Umbilical cord (tissue), 1 donor: ENCODE measurements at regions not wholly inside any gene's neighbourhood (a gene's known extent, or its start where the extent isn't known, plus 50 kb on each side); places are given as distances from the start of the nearest gene placed in this dataset.
"Not testable (repeated sequence)": the region's sequence is repeated elsewhere in the genome, so short reads cannot be mapped to it uniquely, and the experiment has no call there.

ENCODE experiments used
- DNase-seq: peaks from one replicate; pipeline ENCODE4 v3.0.0-alpha.2; 2015; ENCODE audit warnings: low spot score

DNA sequence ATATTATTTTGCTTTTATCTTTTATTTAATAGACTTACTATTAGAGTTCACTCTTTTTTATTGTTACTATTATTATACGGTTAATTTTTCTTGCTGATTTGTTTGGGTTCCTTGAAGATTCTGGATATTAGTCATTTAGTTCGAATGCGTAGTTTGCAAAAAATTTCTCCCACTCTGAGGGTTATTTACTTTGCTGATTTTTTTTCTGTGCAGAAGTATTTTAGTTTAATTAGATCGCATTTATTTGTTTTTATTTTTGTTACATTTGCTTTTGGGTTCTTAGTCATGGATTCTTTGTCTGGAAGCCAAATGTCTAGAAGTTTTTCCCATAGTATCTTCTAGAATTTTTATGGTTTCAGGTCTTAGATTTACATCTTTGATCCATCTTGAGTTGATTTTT, 585.2 kb downstream of the CPS1 start:
- DNase-seq: no peak

DNA sequence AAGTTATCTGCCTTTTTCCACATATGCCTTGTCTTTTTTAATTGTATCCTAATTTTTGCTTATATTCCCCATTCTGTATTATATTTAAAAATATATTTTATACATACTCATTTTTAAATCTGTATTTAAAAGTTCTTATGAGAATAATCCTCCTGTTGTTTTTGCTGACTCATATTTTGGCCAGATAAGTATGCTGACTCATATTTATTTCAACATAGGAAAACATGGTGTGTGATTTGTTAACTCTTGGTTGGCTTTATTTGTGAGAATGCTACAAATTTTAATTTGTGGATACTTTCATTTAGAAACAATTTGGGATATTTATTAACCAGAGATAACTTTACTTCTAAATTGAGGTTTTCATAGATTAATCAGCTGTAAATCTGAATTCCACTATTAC, 587.7 kb downstream of the CPS1 start:
- DNase-seq: no peak

DNA sequence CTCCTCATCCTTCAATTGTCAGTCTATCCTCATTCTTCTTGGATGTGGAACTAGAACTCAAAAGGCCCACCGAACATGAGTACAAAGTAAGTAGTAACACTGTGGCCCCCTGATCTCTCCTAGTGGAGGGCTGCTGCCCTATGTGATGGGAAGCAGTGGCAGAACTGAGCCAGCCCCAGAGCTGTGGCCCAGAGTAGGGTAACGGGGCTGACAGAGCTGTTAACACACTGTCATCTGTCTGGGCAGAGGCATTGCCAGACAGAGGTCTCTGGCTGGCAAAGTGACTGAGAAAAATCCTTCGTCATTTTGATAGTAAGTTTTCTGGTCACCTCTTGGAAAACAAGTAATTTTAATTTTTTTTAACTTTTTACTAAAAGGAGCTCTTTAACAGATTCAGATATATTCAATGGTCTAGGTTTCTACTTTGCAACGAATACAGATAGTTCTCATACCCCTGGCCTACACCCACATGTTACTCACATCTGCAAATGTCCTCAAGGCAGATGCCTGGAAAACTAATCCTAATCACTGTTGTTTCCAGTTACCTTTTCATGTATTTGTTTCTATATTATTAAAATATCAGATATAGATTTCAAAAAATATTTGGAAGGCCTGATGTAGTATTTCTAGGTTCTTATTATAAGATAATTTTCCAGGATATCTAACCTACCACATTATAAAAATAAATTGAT, 588.7 kb downstream of the CPS1 start:
- no peak for DNase-seq

DNA sequence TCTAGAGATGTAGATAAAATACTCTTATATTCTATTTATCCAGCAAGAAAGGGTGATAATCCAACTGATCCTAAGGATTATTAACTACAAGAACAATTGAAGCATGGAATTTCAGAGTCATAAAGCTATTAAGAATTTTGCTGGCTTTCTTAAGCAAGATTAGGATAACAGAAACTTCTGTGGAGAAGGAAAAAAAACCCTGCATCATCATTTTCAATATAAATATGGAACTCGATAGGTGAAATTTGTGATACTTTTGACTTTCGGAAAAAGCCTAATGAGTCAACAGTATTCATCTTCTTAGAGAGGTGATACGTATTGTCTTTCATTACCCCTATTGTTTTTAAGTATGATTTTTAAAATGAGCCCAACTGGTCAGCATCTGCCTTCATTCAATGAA, 593.3 kb downstream of the CPS1 start:
- no peak for DNase-seq

DNA sequence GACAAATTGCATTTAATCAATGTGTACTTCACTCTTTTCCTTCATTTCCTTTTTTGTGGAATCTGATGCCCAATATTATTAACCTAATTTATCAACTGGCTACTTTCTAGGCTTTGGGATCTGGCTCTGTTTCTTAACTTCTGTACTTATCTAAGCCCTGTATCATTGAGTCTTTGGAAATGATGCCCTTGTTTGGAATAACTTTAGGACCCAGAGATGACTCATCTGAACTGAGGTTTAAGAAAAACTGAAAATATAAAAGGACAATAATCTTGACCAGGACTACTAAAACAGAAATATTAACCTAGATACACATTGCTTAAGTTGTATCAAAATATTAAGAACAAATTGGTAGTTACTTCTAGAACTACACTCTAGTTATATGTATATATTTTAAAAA, 600.8 kb downstream of the CPS1 start:
- DNase-seq: peak; percentile 5

DNA sequence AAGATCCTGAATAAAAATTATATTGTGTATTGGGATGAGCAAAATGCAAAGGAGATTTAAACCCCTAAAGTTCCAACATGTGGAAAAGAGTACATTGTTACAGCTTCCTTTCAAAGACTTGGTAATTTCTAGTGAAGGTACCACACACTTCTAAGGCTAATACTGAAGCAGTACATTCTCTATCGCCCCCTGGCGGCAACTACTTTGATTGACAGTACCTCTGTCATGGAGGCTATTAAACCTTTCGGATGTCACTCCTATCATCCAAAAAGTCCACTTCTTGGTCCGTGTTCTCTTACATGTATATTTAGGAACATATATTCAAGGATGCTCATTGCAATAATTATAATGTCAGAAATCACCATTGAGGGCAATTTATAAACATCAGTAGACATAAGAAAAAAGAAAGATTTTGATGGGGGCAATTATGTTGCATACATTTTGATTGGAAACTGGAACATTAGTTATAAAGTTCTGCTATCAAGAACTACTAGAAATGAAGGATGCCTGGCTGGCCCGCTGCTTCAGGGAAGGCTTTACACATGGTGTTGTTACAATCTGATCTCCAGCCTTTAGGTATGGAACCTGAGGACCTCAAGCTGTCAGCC, 601.6 kb downstream of the CPS1 start:
- peak; percentile 47 for DNase-seq

DNA sequence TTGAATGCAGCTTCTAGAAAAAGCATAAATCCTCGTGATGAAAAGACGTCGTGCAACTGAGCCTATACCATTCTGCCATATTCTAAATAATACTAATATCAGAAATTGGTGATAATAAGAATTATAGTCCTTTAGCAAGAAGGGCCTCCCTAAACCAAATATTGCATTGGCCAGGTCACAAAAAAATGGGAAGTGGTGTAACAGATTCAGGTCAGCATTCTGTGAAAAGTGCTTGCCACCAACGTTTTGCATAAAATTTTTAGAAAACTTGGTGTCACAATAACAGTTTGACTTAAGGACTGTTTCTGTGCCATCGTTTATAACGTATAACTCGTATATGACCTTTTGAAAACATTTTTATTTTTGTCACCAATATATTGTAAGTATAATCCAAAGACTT, 603.6 kb downstream of the CPS1 start:
- DNase-seq: no peak

DNA sequence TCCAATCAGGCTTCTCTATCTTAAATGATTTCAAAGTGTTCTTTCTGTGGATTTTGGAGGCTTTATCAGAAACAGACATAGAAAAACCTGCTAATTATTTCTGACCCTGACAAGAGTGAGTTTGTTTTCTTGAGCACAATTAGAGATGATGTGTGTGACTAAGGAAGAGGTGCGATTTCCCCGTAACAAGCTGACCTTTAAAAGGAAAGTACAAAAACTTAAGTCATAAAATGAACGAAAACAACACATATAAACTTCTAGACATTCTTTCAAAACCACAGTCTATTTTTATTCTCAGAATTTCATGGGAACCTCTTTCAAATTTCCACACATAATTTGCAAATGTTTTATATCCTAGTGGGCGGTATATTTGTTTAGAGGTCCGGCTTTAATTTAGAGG, 604.8 kb downstream of the CPS1 start:
- DNase-seq: peak; percentile 7

DNA sequence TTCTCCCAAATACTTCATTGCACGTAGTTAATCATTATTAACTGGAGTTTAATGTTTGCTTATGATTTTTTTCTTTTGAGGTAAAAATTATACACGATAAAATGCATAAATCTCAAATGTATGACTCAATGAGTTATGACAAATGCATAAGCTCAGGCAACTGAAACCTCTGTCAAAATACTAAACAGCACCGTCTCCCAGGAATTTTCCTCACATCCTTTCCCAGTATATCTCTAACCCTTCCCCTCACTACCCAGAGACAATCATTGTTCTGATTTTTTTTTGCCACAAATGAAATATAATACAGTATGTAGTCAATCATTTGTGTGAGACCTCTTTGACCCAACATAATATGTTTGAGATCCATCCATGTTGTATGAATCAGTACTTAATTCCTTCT, 606.5 kb downstream of the CPS1 start:
- no peak for DNase-seq

DNA sequence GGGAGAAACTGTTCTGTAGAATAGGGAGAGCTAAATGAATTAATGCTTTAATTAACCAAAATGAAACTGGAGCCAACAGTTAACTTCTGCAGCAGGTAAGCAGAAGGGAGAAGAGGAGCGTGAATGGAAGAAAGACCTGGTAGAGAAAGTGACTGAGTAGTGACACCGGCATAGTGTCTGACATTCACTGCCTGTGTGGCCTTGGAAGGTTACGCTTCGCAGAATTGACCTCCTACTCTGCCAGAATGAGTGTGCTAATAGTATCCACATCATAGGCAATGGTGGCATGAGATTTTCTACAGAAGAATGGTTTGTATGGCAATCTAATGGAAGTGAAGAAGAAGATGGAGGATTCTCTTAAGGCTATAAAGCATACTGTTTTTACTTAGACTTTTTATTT, 614.4 kb downstream of the CPS1 start:
- no peak for DNase-seq

DNA sequence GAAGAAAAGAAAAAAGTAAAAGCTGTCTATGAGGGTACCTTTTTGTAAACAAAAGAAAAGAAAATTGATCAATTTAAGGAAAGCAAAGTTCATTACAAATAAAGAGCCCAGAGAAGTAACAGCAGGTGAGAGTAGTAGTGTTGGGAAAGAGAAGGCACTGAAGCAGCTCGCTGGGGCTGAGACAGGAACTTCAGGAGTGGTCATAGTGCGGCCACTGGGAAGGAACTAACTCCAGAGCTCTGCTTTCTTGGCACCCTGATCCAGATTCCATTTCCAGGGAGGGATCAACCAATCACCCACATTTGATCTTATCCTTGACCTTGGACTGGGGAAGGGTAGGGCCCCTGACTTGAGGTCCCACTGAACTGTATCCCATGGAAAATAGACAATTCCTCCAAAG, 617.6 kb downstream of the CPS1 start:
- DNase-seq: no peak

DNA sequence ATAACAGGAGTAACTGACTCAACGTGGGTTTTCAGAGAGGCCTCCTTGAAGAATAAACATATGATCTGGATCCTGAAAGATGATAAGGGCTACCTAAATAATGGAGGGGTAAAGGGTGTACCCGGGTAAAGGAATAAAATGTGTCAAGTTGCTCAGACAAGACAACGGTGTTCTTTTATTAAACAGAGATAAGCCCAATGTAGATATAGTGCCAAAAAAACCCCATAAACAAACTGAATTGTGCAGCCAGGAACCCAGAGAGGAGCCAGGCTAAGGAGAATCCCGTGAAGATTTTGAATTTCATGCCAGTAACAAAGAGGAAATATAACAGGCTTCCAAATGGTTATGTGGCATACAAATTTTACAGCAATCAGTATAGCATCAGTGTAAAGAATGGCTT, 618.2 kb downstream of the CPS1 start:
- no peak for DNase-seq

DNA sequence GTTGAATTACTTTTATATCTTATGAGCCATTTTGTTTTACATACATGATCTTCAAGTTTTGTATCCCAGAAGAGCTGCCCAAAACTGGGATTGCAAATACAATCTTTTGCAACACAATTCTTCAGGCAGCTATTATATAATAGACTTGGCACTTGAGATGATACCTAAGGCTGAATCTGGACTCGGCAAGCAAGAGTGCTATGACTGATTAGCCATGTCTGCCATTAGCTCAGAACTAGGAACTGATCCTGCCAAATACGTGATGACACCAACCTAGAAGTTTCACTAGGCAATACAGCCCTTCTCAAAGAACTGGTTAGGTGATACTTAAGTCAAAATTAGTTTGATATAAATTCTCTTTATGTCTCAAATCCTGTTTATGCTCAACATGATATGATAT, 619.6 kb downstream of the CPS1 start:
- DNase-seq: no peak

DNA sequence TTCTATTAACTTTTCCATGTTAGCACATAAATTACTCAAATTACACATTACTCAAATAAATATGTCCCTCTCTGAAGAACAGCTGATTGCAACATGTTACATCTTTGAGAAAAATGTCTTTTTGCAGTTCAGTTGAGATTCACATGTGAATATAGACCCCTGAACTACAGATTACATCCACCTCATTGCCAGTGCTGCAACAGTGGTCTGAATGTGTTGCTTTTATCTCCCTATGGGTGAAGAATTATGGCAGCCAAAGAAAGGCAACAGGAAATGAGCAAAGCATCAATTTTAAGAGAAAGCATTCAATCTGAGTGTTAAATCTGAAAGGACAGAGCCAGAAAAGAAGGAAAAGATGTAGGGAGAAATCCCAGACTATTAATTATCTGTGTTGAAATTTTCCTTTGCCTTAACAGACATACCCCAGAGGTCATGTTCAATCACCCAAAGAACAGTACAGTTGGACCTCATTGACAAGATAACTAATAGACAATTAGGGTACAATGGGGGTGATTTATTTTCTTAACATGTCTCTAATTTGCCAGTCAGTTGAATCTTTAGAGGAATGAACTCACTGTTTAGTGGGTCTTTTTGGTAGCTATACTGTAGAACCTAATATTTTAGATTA, 620.2 kb downstream of the CPS1 start:
- DNase-seq: no peak

DNA sequence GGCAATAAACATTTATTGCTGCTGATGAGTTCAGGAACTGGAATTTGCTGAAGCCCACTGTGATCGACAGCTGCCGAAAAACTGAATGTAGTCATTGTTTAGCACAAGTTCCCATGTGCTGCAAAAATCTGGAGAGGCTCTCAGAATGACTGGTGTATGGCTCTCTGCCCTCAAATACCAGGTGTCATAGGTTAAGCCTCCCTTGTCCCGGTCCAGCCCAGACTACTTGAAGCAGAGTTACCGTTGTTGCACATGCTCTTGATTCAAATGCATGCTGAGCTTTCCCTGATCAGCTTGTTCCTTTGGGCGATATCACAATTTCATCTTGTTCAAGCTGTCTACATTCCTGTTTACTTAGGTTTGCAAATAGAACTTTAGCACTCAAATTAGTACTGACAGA, 625.2 kb downstream of the CPS1 start:
- no peak for DNase-seq

DNA sequence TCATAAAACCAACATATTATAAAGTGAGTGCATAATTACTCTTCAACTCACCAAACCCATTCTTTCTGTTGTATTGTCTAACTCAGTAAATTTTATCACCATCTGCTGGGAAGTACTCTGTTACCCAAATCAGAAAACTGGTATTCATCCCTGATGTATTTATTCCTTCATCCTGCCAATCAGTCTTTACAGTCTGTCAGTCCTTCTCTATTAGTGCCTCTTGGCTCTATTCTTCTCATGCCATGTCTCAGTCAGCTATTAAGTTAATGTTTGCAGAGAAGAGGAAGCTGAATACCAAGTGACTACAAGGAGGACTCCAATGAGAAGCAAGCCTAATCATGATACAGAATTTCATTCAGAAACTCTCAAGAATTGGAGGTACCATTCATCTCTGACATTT, 631.2 kb downstream of the CPS1 start:
- DNase-seq: no peak

DNA sequence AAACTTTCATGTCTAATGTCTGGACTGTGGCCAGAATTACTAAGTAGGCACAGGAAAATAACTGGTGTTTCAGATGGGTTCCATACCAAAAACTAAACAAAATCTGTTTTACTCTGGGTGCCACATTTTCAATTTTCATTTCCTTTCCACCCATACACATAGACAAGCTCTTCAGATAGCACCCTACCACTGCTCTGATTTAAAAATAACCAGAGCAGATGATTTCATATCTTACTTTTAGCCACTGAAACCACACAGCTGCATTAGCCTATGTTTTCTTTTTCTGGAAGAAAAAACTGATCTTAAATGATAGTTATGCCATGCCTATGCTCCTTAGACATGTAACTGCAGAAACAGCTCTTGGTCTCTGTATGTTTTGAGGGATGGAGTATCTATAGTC, 647.6 kb downstream of the CPS1 start:
- no peak for DNase-seq

DNA sequence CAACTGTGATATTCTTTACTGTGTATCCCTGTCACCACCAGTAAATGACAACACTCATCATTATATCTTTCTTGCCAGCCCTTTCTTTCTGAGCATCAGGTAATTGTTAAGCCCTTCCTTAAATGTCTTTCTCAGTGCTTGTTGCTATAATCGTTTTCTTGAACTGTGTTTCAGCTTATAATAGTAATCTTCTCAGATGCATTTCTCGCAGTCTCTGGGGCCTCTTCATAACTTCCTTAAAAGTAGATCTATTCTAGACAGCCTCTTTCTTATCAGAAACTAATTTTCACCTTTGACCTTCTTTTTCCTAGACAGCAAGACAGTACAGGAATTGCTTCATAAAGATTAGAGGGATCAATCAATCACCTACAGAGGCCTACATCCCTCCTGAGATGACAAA, 648.1 kb downstream of the CPS1 start:
- no peak for DNase-seq

DNA sequence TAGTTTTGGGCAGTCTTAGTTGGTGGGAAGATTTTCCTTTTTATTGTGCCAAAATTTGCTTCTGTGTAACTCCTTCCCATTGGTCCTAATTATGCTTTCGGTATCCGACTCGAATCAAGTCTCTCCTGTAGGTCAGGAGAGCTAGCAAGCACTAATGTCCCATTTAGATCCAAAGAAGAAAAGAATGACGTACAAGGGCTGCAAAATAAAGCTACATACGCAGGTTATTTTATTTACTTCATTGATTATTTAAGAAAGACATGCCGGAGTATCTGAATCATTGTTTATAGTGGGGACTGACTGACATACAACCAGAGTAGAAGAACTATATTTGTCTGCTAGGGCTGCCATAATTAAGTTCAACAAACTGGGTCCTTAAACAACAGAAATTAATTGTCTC, 648.5 kb downstream of the CPS1 start:
- no peak for DNase-seq

DNA sequence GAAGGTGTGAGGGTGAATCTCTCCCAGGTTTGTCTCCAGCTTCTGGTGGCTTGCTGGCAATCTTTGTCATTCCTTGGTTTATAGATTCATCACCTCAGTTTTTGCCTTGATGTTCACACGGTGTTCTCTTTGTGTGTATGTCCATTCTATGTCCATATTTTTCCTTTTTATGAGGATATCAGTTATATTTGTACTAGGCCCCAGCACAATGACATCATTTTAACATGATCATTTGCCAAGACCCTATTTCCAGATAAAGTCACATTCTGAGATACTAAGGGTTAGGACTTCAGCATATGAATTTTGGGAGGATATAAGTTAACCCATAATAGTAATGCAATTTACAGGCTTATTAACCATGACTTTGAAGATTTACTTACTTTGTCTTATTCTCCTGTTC, 649.0 kb downstream of the CPS1 start:
- no peak for DNase-seq

DNA sequence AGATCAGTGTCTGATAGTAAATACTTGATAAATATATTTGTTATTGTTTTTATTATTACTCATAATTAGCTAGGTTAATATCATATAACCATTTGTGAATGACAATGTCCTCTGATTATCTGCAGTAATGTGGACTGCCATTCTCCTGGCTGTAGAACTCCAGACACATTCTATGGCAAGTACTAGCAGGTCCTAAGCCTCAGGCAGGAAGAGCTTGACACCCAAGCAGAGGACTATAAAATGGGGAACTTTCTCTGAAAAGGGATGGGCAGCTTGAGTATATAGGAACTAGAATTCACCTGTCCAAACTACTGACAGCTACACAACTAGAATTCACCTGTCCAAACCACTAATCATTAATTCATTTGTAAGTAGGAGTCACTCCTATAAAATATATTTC, 649.4 kb downstream of the CPS1 start:
- DNase-seq: no peak

DNA sequence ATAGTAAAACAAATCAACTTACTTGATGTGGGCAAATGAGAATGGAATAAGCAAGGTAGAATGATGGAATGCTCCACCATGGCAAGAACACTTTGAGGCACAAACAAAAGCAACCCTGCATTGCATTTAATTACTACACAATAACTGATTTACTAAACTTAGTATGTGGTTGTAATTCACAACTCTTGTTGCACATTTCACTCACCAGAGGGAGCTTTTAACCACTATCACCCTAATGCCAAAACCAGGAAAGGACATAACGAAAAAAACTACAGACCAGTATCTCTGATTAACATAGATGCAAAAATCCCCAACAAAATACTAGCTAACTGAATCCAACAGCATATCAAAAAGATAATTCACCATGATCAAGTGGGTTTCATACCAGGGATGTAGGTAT, 659.8 kb downstream of the CPS1 start:
- DNase-seq: no peak

DNA sequence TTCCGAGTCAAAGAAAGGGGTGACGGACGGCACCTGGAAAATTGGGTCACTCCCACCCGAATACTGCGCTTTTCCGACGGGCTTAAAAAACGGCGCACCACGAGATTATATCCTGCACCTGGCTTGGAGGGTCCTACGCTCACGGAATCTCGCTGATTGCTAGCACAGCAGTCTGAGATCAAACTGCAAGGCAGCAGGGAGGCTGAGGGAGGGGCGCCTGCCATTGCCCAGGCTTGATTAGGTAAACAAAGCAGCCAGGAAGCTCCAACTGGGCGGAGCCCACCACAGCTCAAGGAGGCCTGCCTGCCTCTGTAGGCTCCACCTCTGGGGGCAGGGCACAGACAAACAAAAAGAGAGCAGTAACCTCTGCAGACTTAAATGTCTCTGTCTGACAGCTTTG, 663.1 kb downstream of the CPS1 start:
- not testable (repeated sequence) for DNase-seq

DNA sequence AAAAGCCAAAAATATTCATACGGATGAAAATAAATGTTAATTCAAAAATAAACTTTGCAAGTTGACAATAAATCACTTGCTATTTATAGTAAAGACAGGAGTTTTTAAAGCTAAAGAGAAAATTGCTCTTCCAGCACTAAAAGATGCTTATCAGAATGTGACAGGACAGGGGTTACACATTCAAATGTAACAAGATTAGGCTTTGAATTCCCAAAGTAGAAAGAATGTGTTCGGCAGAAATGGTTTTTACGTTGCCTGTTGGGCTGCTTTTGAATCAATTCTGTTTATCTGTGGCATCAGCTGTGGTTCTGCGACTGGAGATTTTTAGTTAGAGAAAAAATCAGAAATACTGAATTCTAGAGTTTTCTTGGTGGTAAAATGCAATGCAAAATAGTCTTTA, 669.4 kb downstream of the CPS1 start:
- no peak for DNase-seq
